Panc1 (cell line): ENCODE measurements at regions not wholly inside any gene's neighbourhood (a gene's known extent, or its start where the extent isn't known, plus 50 kb on each side); places are given as distances from the start of the nearest gene placed in this dataset.
A peak's percentile ranks its signal among the peaks of the same experiment; 100 is the strongest.

ENCODE experiments used
- ATAC-seq: fragments of 200-7000 bp; cut with Tn5 transposase; 2 replicates; pipeline ENCODE4 v1.9.1; 2020; ENCODE audit warnings: mild to moderate bottlenecking, moderate library complexity
- BruUV-seq: library from RNA; stranded (reverse); fragments of 400-500 nt; replicated peaks from 2 replicates; lab custom pipeline; 2021; lab: Mats Ljungman, UMichigan
- CTCF ChIA-PET: fragments of 300-600 bp; sonication (Branson Sonifier 250); formaldehyde crosslinking; loops from one replicate; lab custom pipeline; 2022; ENCODE audit warnings: antibody characterized with exemption; lab: Charles Lee
- POLR2A ChIA-PET: fragments of 300-600 bp; sonication (Branson Sonifier 250); formaldehyde crosslinking; loops from one replicate; lab custom pipeline; 2022; ENCODE audit warnings: antibody characterized with exemption; lab: Charles Lee
- DNase-seq: peaks from one replicate; pipeline ENCODE4 v3.0.0-alpha.2; 2010; ENCODE audit warnings: low read depth, low spot score
- H3K27ac ChIP-seq: 2 replicates; pipeline ENCODE4 v1.5.1; 2011; ENCODE audit warnings: mild to moderate bottlenecking, low read length, inconsistent platforms
- H3K27me3 ChIP-seq: fragments of 200-500 bp; sonication (Bioruptor generic); 2 replicates; pipeline ENCODE4 v1.6.0; 2014; ENCODE audit warnings: low read length, inconsistent platforms; ENCODE audit not compliant: control insufficient read depth, insufficient read depth
- H3K36me3 ChIP-seq: fragments of 200-500 bp; sonication (Bioruptor generic); 2 replicates; pipeline ENCODE4 v1.5.1; 2014; ENCODE audit warnings: inconsistent platforms, mild to moderate bottlenecking, low read length, moderate library complexity; ENCODE audit not compliant: control insufficient read depth, insufficient read depth
- H3K4me1 ChIP-seq: 2 replicates; pipeline ENCODE4 v1.5.1; 2011; ENCODE audit warnings: inconsistent platforms, mild to moderate bottlenecking, low read length, moderate library complexity; ENCODE audit not compliant: control insufficient read depth, insufficient read depth
- H3K4me3 ChIP-seq, 2 experiments: 2 replicates each; pipeline ENCODE4 v1.5.1; 2011 to 2012; ENCODE audit warnings: low read depth in 2 of 2, low read length in 2 of 2, mild to moderate bottlenecking in 2 of 2, inconsistent platforms in 1 of 2, moderate library complexity in 1 of 2
- H3K9me3 ChIP-seq: fragments of 200-500 bp; sonication (Bioruptor generic); 2 replicates; pipeline ENCODE4 v1.5.1; 2014; ENCODE audit warnings: low read depth, mild to moderate bottlenecking, inconsistent platforms, low read length, moderate library complexity; ENCODE audit not compliant: control insufficient read depth, insufficient read depth
- POLR2AphosphoS5 ChIP-seq: IDR thresholded peaks from 2 replicates; pipeline ENCODE4 v1.6.1; 2012; ENCODE audit warnings: mild to moderate bottlenecking, low read depth, low read length, moderate library complexity
- SIN3A ChIP-seq: IDR thresholded peaks from 2 replicates; pipeline ENCODE4 v1.6.1; 2012; ENCODE audit warnings: low read depth, mild to moderate bottlenecking, low read length, moderate library complexity, borderline replicate concordance; ENCODE audit not compliant: insufficient read depth
- TCF7L2 ChIP-seq: IDR thresholded peaks from 2 replicates; pipeline ENCODE4 v1.6.1; 2011; ENCODE audit warnings: mild to moderate bottlenecking, low read depth, low read length, inconsistent platforms
- in situ Hi-C: cut with HindIII; loops from 2 replicates; pipeline ENCODE4 v1.10.0; 2016; ENCODE audit warnings: low sequenced_read_pairs, low pct_unique_long_range_greater_than_20kb
- intact Hi-C: fragments of 100-400 bp; cut with micrococcal nuclease; formaldehyde crosslinking; loops from one replicate; pipeline ENCODE4 v1.10.0; 2022; ENCODE audit not compliant: unreplicated experiment
- TF ChIP-seq, protein P1 (sequence below), 2 experiments: IDR thresholded peaks; 2 replicates each; pipeline ENCODE4 v1.6.1; 2011 to 2012; ENCODE audit warnings: low read depth in 2 of 2, control low read depth in 1 of 2, low read length in 1 of 2, mild to moderate bottlenecking in 1 of 2, moderate library complexity in 1 of 2; ENCODE audit not compliant: insufficient read depth in 1 of 2
- TF ChIP-seq, protein P2 (sequence below): fragments of 450-650 bp; IDR thresholded peaks from 2 replicates; pipeline ENCODE4 v1.5.1; 2017; ENCODE audit warnings: mild to moderate bottlenecking

DNA sequence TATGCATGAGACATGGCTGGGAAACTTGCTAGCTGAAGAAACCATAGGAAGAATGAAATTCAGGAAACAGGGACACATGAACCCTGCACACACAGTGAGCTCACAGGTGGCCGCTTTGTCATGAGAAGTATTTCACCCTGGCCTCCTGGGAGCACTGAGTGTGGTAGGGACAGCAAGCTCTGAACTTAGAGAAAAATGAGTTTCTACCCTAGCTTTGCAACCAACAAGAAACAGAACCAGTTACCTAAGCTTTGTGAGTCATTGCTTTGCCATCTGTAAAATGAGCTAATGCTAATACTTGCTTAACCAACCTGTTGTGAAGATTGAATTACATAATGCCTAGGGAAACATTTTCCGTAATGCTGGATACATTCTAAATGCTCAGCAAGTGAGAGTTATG, 206.6 kb upstream of the HS3ST1 start:
- BruUV-seq, result no TSS peak
- no peaks in the 10 kb centered on the region for H3K36me3 ChIP-seq
- no peaks in the 10 kb centered on the region for H3K4me1 ChIP-seq
- ChIA-PET CTCF (no interaction called here), POLR2A (no interaction called here)
- DNase-seq (peak; percentile 8), ATAC-seq (no peak)
- in situ Hi-C loops, result no loop called here
- TF ChIP-seq SIN3A (no peak), TCF7L2 (no peak), POLR2AphosphoS5 (no peak)
- TF ChIP-seq, protein P1, sequence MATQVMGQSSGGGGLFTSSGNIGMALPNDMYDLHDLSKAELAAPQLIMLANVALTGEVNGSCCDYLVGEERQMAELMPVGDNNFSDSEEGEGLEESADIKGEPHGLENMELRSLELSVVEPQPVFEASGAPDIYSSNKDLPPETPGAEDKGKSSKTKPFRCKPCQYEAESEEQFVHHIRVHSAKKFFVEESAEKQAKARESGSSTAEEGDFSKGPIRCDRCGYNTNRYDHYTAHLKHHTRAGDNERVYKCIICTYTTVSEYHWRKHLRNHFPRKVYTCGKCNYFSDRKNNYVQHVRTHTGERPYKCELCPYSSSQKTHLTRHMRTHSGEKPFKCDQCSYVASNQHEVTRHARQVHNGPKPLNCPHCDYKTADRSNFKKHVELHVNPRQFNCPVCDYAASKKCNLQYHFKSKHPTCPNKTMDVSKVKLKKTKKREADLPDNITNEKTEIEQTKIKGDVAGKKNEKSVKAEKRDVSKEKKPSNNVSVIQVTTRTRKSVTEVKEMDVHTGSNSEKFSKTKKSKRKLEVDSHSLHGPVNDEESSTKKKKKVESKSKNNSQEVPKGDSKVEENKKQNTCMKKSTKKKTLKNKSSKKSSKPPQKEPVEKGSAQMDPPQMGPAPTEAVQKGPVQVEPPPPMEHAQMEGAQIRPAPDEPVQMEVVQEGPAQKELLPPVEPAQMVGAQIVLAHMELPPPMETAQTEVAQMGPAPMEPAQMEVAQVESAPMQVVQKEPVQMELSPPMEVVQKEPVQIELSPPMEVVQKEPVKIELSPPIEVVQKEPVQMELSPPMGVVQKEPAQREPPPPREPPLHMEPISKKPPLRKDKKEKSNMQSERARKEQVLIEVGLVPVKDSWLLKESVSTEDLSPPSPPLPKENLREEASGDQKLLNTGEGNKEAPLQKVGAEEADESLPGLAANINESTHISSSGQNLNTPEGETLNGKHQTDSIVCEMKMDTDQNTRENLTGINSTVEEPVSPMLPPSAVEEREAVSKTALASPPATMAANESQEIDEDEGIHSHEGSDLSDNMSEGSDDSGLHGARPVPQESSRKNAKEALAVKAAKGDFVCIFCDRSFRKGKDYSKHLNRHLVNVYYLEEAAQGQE (IDR thresholded peaks at IDR 0.05; ENCODE audit: insufficient read depth in 1 of 2, low read depth in 2 of 2, low read length in 1 of 2), result no peak
- TF ChIP-seq, protein P2, sequence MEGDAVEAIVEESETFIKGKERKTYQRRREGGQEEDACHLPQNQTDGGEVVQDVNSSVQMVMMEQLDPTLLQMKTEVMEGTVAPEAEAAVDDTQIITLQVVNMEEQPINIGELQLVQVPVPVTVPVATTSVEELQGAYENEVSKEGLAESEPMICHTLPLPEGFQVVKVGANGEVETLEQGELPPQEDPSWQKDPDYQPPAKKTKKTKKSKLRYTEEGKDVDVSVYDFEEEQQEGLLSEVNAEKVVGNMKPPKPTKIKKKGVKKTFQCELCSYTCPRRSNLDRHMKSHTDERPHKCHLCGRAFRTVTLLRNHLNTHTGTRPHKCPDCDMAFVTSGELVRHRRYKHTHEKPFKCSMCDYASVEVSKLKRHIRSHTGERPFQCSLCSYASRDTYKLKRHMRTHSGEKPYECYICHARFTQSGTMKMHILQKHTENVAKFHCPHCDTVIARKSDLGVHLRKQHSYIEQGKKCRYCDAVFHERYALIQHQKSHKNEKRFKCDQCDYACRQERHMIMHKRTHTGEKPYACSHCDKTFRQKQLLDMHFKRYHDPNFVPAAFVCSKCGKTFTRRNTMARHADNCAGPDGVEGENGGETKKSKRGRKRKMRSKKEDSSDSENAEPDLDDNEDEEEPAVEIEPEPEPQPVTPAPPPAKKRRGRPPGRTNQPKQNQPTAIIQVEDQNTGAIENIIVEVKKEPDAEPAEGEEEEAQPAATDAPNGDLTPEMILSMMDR, result no peak
- H3K27ac ChIP-seq, result no peak overlapping the region
- H3K9me3 ChIP-seq, result no peaks in the 10 kb centered on the region
- no peaks in the 10 kb centered on the region for H3K27me3 ChIP-seq
- intact Hi-C loops, result no loop called here
- H3K4me3 ChIP-seq, result no peak overlapping the region

DNA sequence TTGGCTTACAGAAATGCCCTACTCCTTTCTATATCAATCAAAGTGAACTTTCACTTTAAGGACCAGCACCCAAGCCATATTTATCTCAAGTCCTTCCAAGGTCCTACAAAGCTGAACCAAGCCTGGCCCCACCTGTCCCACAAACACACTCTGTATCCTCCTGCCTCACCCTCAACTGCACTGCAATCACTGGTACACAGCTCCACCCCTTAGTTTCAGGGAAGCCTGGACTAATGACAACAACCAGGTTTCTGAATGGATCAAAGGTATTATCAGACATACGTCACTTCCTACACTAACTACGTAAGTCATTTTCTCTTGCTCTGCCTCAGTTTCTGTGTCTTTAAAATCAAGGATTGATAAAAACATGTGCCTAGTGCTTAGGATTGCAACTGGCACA, 205.6 kb upstream of the HS3ST1 start:
- no peak overlapping the region for H3K27ac ChIP-seq
- BruUV-seq, result no TSS peak
- no peak overlapping the region for H3K4me3 ChIP-seq
- no peak for ATAC-seq
- ChIA-PET CTCF (no interaction called here), POLR2A (no interaction called here)
- H3K4me1 ChIP-seq, result no peaks in the 10 kb centered on the region
- in situ Hi-C loops (no loop called here), intact Hi-C loops (no loop called here)
- H3K27me3 ChIP-seq, result no peaks in the 10 kb centered on the region
- H3K36me3 ChIP-seq, result no peaks in the 10 kb centered on the region
- DNase-seq, result no peak
- H3K9me3 ChIP-seq, result no peaks in the 10 kb centered on the region
- TF ChIP-seq TCF7L2, result no peak
- TF ChIP-seq, protein P2, result no peak
- TF ChIP-seq POLR2AphosphoS5, result no peak
- no peak for TF ChIP-seq SIN3A
- TF ChIP-seq, protein P1 (IDR thresholded peaks at IDR 0.05; ENCODE audit: insufficient read depth in 1 of 2, low read depth in 2 of 2, low read length in 1 of 2), result no peak
